Right cardiac atrium (tissue), 5 donors: ENCODE measurements at regions not wholly inside any gene's neighbourhood (a gene's known extent, or its start where the extent isn't known, plus 50 kb on each side); places are given as distances from the start of the nearest gene placed in this dataset.

Source experiments
- ATAC-seq, 2 donors: fragments of 200-7000 bp; cut with Tn5 transposase; one replicate each; pipeline versions ENCODE4 v1.8.0 to v1.9.1; 2020; ENCODE audit warnings: moderate library complexity in 2 of 2, mild to moderate bottlenecking in 1 of 2
- DNase-seq, 3 donors: peaks; one replicate each; pipeline ENCODE4 v3.0.0-alpha.2; 2020
- H3K27ac ChIP-seq: one replicate; pipeline ENCODE4 v1.5.1; 2013; ENCODE audit warnings: mild to moderate bottlenecking, low read length, control low read depth, moderate library complexity
- H3K27me3 ChIP-seq: one replicate; pipeline ENCODE4 v1.6.1; 2013; ENCODE audit not compliant: control insufficient read depth, insufficient read depth
- H3K4me1 ChIP-seq: one replicate; pipeline ENCODE4 v1.6.1; 2013; ENCODE audit warnings: low read length; ENCODE audit not compliant: control insufficient read depth, insufficient read depth
- H3K4me3 ChIP-seq: one replicate; pipeline ENCODE4 v1.5.1; 2013; ENCODE audit warnings: low read length, control low read depth
- H3K9me3 ChIP-seq: one replicate; pipeline ENCODE4 v1.6.1; 2013; ENCODE audit warnings: low read length; ENCODE audit not compliant: control insufficient read depth
- WGBS: extraction: QIAGEN DNeasy Blood & Tissue Kit; methylation state at CpG from one replicate; pipeline ENCODE4 v1.1.7; 2013; 5-methylcytosine and 5-hydroxymethylcytosine counted together
- intact Hi-C, 4 donors: fragments of 100-400 bp; cut with DNase I; formaldehyde crosslinking; loops; one replicate each; pipeline versions ENCODE4 v1.11.0 to v1.14.0; 2022 to 2023
- donor health status: healthy with polysubstance abuse.
- donor health status: DM: no; HTN: yes; CAD: no.
- donor health status: DM: no; HTN: no; CAD: no.
- donor health status: DM: no; HTN: yes; CAD: no; lungs with severe emphysema.
- donor health status: DM: yes; HTN: yes; CAD: no.

DNA sequence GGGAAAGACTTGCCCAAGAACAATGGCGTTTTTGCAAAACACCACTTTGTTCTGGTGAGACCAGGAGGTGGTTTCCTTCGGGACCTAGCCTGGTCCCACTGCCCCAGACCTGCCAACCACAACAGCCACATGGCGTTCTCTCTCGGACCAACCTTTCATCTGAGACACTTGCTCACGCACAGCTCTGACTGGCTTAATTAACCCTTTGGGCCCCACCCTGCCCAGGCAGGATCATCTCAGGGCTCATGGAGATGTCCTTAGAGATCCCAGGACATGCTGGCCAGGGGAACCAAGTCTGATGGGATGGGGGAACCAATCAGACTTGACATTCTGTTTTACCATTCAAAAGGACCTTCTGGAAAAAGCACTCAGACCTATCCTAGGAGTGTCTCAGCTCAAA is 97.8 kb upstream of the SLC2A1 start:
- intact Hi-C loops: no loop called here
- Histone ChIP-seq H3K27me3 (no peaks in the 10 kb centered on the region), H3K9me3 (no peaks in the 10 kb centered on the region), H3K4me1 (peaks cover 5% of the 10 kb centered on the region), H3K4me3 (no peak overlapping the region), H3K27ac (no peak overlapping the region)
- no peak for ATAC-seq
- 42% methylated on average over 5 of the region's 5 CpGs for WGBS
- no peak for DNase-seq

DNA sequence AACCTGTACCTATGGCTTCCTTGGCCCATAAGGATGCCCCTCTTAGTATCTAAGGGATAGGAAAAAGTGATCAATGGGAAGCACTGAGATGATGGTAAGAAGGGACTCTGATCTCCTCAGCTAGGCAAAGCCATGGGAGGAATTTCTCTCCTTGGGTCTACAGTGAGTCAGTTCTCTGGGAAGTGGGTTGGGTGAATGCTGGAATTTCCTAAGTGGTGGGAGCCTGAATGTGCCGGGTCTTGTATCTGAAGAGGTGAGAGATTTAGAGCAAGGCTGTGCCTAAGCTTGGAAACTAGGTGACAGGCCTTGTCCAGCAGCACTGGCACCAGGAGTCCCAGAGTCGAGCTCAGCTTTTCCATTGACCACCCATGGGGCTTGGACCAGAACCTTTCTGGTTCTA is 96.3 kb upstream of the SLC2A1 start:
- 80% methylated on average over 2 of the region's 2 CpGs for WGBS
- Histone ChIP-seq H3K4me3 (no peak overlapping the region), H3K4me1 (peaks cover 5% of the 10 kb centered on the region), H3K27ac (no peak overlapping the region), H3K27me3 (no peaks in the 10 kb centered on the region), H3K9me3 (no peaks in the 10 kb centered on the region)
- ATAC-seq: no peak
- no peak for DNase-seq
- intact Hi-C loops: no loop called here

DNA sequence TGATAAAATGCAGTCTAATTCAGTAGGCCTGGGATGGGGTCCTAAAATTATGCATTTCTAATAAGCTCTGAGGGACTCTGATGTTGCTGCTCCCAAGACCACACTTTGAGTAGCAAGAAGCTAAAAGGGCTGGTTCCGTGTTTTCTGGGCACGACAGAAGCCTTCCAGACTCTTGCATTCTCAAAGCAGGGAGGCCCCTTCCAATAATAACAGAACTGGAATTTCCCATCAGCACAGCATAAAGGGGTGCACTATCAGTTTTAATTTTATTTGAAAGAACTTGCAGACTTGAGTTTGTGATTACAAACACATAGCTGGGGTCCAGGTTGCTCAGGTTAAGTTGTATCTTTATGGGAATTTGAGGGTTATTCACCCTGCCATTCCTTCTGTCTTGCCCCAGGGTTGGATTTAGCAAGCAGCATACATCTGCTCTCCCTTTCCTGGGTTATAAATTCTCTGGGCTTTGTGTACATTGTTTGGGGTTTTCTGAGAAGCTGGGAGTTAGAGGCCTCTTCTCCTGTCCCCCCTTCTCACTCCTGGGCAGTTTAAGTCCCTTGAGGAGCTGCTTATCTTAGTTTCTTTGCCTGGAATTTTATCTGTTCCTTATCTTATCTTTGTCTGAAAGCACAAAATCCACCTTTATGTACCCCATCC is 94.2 kb upstream of the SLC2A1 start:
- WGBS: 52% methylated on average over 2 of the region's 2 CpGs
- Histone ChIP-seq H3K27ac (no peak overlapping the region), H3K4me1 (no peaks in the 10 kb centered on the region), H3K4me3 (no peak overlapping the region), H3K27me3 (no peaks in the 10 kb centered on the region), H3K9me3 (no peaks in the 10 kb centered on the region)
- intact Hi-C loops: no loop called here
- DNase-seq (no peak), ATAC-seq (no peak)

- H3K27ac ChIP-seq: no peak overlapping the region
- DNase-seq: no peak
- H3K27me3 ChIP-seq: no peaks in the 10 kb centered on the region
- H3K4me1 ChIP-seq: no peaks in the 10 kb centered on the region
- ATAC-seq: no peak
- no peaks in the 10 kb centered on the region for H3K9me3 ChIP-seq
- WGBS: 97% methylated on average over 1 of the region's 1 CpG
- H3K4me3 ChIP-seq: no peak overlapping the region
- intact Hi-C loops: no loop called here
Observed at GRCh38 chr1:43052322-43052721, 93.7 kb upstream of the SLC2A1 start.

GRCh38 chr1:43049481-43049880 is 90.8 kb upstream of the SLC2A1 start:
- WGBS: 49% methylated on average over 2 of the region's 2 CpGs

GRCh38 chr1:43048601-43049011 is 89.9 kb upstream of the SLC2A1 start:
- intact Hi-C loops: no loop called here
- ATAC-seq (peak; percentile 13 to 20), DNase-seq (no peak)
- Histone ChIP-seq H3K4me1 (no peaks in the 10 kb centered on the region), H3K27ac (no peak overlapping the region), H3K27me3 (no peaks in the 10 kb centered on the region), H3K9me3 (no peaks in the 10 kb centered on the region), H3K4me3 (no peak overlapping the region)
- 53% methylated on average over 2 of the region's 2 CpGs for WGBS

More at GRCh38 chr1:43049481-43049880, 90.8 kb upstream of the SLC2A1 start:
- Histone ChIP-seq H3K4me1 (no peaks in the 10 kb centered on the region), H3K4me3 (no peak overlapping the region), H3K27ac (no peak overlapping the region), H3K9me3 (no peaks in the 10 kb centered on the region), H3K27me3 (no peaks in the 10 kb centered on the region)
- no peak for DNase-seq
- intact Hi-C loops: no loop called here
- no peak for ATAC-seq

- Histone ChIP-seq H3K4me1 (no peaks in the 10 kb centered on the region), H3K4me3 (no peak overlapping the region), H3K27me3 (no peaks in the 10 kb centered on the region), H3K9me3 (no peaks in the 10 kb centered on the region), H3K27ac (no peak overlapping the region)
- DNase-seq (no peak), ATAC-seq (no peak)
- intact Hi-C loops: no loop called here
- 91% methylated on average over 1 of the region's 1 CpG for WGBS
Observed at GRCh38 chr1:43047135-43047534, 88.5 kb upstream of the SLC2A1 start.

GRCh38 chr1:43044572-43045361 is 86.1 kb upstream of the SLC2A1 start:
- no peaks in the 10 kb centered on the region for H3K9me3 ChIP-seq
- intact Hi-C loops: no loop called here
- DNase-seq: no peak
- H3K4me1 ChIP-seq: no peaks in the 10 kb centered on the region
- no peaks in the 10 kb centered on the region for H3K27me3 ChIP-seq
- H3K4me3 ChIP-seq: no peak overlapping the region
- H3K27ac ChIP-seq: no peak overlapping the region
- WGBS: 69% methylated on average over 6 of the region's 6 CpGs
- ATAC-seq: no peak

DNA sequence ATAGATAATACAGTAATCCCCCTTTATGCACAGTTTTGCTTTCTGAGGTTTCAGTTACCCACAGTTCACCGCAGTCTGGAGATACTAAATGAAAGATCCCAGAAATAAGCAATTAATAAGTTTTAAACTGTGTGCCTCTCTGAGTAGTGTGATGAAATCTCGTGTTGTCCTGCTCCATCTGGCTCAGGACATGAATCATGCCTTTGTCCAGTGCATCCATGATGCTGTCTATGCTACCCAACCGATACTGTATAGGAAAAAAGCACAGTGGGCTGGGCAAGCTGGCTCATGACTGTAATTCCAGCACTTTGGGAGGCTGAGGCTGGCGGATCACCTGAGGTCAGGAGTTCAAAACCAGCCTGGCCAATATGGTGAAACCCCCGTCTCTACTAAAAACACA is 85.0 kb upstream of the SLC2A1 start:
- no peaks in the 10 kb centered on the region for H3K27me3 ChIP-seq
- intact Hi-C loops: no loop called here
- H3K9me3 ChIP-seq: no peaks in the 10 kb centered on the region
- WGBS: 75% methylated on average over 5 of the region's 5 CpGs
- no peak overlapping the region for H3K27ac ChIP-seq
- H3K4me1 ChIP-seq: no peaks in the 10 kb centered on the region
- no peak overlapping the region for H3K4me3 ChIP-seq
- ATAC-seq (no peak), DNase-seq (no peak)

- intact Hi-C loops: no loop called here
- WGBS: 80% methylated on average over 3 of the region's 3 CpGs
- Histone ChIP-seq H3K27ac (no peak overlapping the region), H3K9me3 (no peaks in the 10 kb centered on the region), H3K4me3 (no peak overlapping the region), H3K4me1 (no peaks in the 10 kb centered on the region), H3K27me3 (no peaks in the 10 kb centered on the region)
- DNase-seq: no peak
- no peak for ATAC-seq
Observed at GRCh38 chr1:43042773-43043457, 84.2 kb upstream of the SLC2A1 start.

- no peak overlapping the region for H3K27ac ChIP-seq
- 93% methylated on average over 4 of the region's 4 CpGs for WGBS
- H3K4me3 ChIP-seq: no peak overlapping the region
- DNase-seq: no peak
- no peaks in the 10 kb centered on the region for H3K9me3 ChIP-seq
- ATAC-seq: no peak
- H3K4me1 ChIP-seq: no peaks in the 10 kb centered on the region
- intact Hi-C loops: no loop called here
- H3K27me3 ChIP-seq: no peaks in the 10 kb centered on the region
Observed at GRCh38 chr1:43042127-43042526, 83.5 kb upstream of the SLC2A1 start.
